ENCODE measurements at regions not wholly inside any gene's neighbourhood (a gene's known extent, or its start where the extent isn't known, plus 50 kb on each side); places are given as distances from the start of the nearest gene placed in this dataset.

DNA sequence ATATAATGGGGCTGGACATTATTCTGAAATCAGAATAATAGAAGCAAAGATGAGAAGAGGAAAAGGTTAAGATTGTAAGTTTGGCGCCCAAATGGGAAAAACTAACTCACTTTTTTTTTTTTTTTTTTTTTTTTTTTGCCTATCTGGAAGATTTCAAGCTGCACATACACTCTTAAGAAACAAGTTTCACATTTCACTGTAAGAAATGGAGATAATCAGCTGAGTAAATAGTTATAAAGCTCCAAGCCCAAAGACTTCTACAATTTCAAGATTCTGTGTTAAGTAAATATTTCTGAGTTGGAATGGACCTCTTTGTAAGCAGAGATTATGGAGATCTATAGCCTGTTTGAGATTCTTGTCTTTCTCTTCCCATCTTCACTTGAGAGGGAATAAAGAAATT, 140.0 kb downstream of the SLC17A6 start (continued):
- TF ChIP-seq ETS1 (conservative IDR thresholded peaks at IDR 0.05; ENCODE audit: control insufficient read depth, low read depth, low read length) (no peak), HDGF (IDR thresholded peaks at IDR 0.05) (no peak)

DNA sequence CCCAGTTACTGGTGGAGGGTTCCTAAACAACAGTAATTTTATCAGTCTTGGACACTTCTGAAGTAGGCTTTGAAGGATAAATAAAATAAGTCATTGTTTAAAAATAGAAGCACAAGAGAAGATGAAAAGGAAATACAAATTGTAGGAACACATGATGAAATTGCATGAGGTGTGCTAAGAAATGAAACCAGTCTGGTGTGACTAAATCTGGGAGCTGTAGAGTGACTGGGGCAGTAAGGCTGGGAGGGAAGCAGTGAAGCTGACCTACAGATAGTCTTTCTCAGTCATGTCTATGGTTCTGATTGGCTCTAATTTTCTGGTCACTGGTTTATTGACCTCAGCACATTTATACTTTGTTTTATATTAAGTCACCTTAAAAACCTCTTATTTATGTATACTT, 139.1 kb downstream of the SLC17A6 start:
- no peaks in the 10 kb centered on the region for H3K36me3 ChIP-seq (ENCODE audit: control insufficient read depth, insufficient read depth, low read length)
- no peaks in the 10 kb centered on the region for H3K9me1 ChIP-seq (ENCODE audit: control insufficient read depth, insufficient read depth, low read length)
- H3K4me3 ChIP-seq: no peak overlapping the region
- no peak overlapping the region for H3K4me2 ChIP-seq (ENCODE audit: insufficient read depth, low read length)
- ATAC-seq (no peak), DNase-seq (ENCODE audit: extremely low read depth in 1 of 4, low spot score in 3 of 4) (no peak), FAIRE-seq (no peak)
- intact Hi-C loops (cut with micrococcal nuclease) (no loop called here), in situ Hi-C loops (cut with MboI) (no loop called here)
- H3K27ac ChIP-seq (ENCODE audit: extremely low read depth, low read depth, low read length): no peak overlapping the region
- no peaks in the 10 kb centered on the region for H3K4me1 ChIP-seq (replicated peaks in 1 of 2; ENCODE audit: control insufficient read depth in 2 of 2, insufficient read depth in 2 of 2, low read length in 2 of 2)
- no peaks in the 10 kb centered on the region for H3K79me2 ChIP-seq (ENCODE audit: control insufficient read depth, insufficient read depth, low read length)
- TF ChIP-seq, protein P1, sequence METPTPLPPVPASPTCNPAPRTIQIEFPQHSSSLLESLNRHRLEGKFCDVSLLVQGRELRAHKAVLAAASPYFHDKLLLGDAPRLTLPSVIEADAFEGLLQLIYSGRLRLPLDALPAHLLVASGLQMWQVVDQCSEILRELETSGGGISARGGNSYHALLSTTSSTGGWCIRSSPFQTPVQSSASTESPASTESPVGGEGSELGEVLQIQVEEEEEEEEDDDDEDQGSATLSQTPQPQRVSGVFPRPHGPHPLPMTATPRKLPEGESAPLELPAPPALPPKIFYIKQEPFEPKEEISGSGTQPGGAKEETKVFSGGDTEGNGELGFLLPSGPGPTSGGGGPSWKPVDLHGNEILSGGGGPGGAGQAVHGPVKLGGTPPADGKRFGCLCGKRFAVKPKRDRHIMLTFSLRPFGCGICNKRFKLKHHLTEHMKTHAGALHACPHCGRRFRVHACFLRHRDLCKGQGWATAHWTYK (CRISPR knock-in tag; IDR thresholded peaks at IDR 0.05): no peak
- TF ChIP-seq CHD2 (IDR thresholded peaks at IDR 0.05; ENCODE audit: low read depth, low read length): no peak
- no peak for TF ChIP-seq RFX1 (IDR thresholded peaks at IDR 0.05)
- no peak for TF ChIP-seq GATA2 (CRISPR knock-in tag; IDR thresholded peaks at IDR 0.05)
- TF ChIP-seq ESRRB (CRISPR knock-in tag; IDR thresholded peaks at IDR 0.05; ENCODE audit: borderline replicate concordance): no peak
- TF ChIP-seq ZNF586 (CRISPR knock-in tag; conservative IDR thresholded peaks at IDR 0.05): no peak
- BruUV-seq (replicated peaks): no TSS peak
- no peaks in the 10 kb centered on the region for H3K27me3 ChIP-seq (ENCODE audit: control insufficient read depth in 2 of 2, insufficient read depth in 2 of 2, low read length in 2 of 2)
- no peak overlapping the region for H3K9ac ChIP-seq (ENCODE audit: insufficient read depth in 1 of 2, low read depth in 2 of 2, low read length in 2 of 2)
- no peaks in the 10 kb centered on the region for H4K20me1 ChIP-seq (replicated peaks; ENCODE audit: control insufficient read depth, insufficient read depth, low read length)
- ChIA-PET POLR2A (interaction anchor here (1.5 kb wide), 1 partner anchor 11 kb away, joined by 5 read pairs; no protein-coding TSS in a partner anchor), CTCF (ENCODE audit: low intra/inter-chr PET ratio) (no interaction called here)
- H3K9me3 ChIP-seq (replicated peaks; ENCODE audit: control insufficient read depth, insufficient read depth, low read depth, low read length): no peaks in the 10 kb centered on the region
- no peak overlapping the region for H2AFZ ChIP-seq (ENCODE audit: low read depth, low read length)
